ENCODE measurements at regions not wholly inside any gene's neighbourhood (a gene's known extent, or its start where the extent isn't known, plus 50 kb on each side); places are given as distances from the start of the nearest gene placed in this dataset.

GRCh38 chrX:147342197-147342596 lies 527.7 kb upstream of the CXorf51A start:
- TF ChIP-seq, protein P1, sequence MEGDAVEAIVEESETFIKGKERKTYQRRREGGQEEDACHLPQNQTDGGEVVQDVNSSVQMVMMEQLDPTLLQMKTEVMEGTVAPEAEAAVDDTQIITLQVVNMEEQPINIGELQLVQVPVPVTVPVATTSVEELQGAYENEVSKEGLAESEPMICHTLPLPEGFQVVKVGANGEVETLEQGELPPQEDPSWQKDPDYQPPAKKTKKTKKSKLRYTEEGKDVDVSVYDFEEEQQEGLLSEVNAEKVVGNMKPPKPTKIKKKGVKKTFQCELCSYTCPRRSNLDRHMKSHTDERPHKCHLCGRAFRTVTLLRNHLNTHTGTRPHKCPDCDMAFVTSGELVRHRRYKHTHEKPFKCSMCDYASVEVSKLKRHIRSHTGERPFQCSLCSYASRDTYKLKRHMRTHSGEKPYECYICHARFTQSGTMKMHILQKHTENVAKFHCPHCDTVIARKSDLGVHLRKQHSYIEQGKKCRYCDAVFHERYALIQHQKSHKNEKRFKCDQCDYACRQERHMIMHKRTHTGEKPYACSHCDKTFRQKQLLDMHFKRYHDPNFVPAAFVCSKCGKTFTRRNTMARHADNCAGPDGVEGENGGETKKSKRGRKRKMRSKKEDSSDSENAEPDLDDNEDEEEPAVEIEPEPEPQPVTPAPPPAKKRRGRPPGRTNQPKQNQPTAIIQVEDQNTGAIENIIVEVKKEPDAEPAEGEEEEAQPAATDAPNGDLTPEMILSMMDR (IDR thresholded peaks at IDR 0.05): no peak
- TF ChIP-seq POLR2A (IDR thresholded peaks at IDR 0.05): no peak
